Activated naive CD8-positive, alpha-beta T cell treated with anti-CD3 and anti-CD28 coated beads, Interleukin-2, amount 10 ng/mL, durations not matched to agents 7 days and 5 days (primary cell): ENCODE measurements at regions not wholly inside any gene's neighbourhood (a gene's known extent, or its start where the extent isn't known, plus 50 kb on each side); places are given as distances from the start of the nearest gene placed in this dataset.
"Not testable (repeated sequence)": the region's sequence is repeated elsewhere in the genome, so short reads cannot be mapped to it uniquely, and the experiment has no call there.

Experiments
- ATAC-seq: fragments of 150-1000 bp; cut with Tn5 transposase; one replicate; pipeline ENCODE4 v1.10.0; 2021; ENCODE audit warnings: low read depth, moderate library complexity
- POLR2A ChIA-PET: fragments of 350-600 bp; sonication (Branson Sonifier 250); formaldehyde crosslinking; loops from one replicate; lab custom pipeline; 2021; ENCODE audit warnings: antibody characterized with exemption; lab: Charles Lee
- DNase-seq: peaks from one replicate; pipeline ENCODE4 v3.0.0; 2021
- H3K27ac Mint-ChIP-seq: one replicate; pipeline ENCODE4 v1.8.0; 2022; ENCODE audit warnings: mild to moderate bottlenecking, mixed read lengths
- H3K27me3 Mint-ChIP-seq: one replicate; pipeline ENCODE4 v1.8.0; 2022; ENCODE audit warnings: mild to moderate bottlenecking, moderate library complexity, mixed read lengths
- H3K36me3 Mint-ChIP-seq: one replicate; pipeline ENCODE4 v1.8.0; 2021; ENCODE audit warnings: mild to moderate bottlenecking, mixed read lengths
- H3K4me1 Mint-ChIP-seq: one replicate; pipeline ENCODE4 v1.8.0; 2021; ENCODE audit warnings: mixed read lengths
- H3K4me3 Mint-ChIP-seq: one replicate; pipeline ENCODE4 v1.8.0; 2022; ENCODE audit warnings: mild to moderate bottlenecking, moderate library complexity, mixed read lengths
- H3K9me3 Mint-ChIP-seq: one replicate; pipeline ENCODE4 v1.8.0; 2021; ENCODE audit warnings: mixed read lengths

DNA sequence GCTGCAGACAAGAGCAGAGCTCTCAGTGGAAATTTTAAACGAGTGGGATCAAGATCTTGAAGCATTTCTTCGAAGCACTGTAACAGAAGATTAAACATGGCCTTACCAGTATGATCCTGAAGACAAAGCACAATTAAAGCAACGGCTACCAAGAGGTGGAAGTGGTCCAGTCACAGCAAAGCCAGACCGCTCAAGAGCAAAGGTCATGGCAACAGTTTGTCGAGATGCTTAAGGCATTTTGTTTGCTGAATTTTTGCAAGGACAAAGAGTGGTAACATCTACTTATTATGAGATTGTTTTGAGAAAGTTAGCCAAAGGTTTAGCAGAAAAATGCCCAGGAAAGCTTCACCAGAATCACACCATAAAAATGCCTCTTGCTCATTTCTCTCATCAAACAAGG lies 153.4 kb upstream of the CARMIL1 start:
- no peaks in the 10 kb centered on the region for H3K27me3 Mint-ChIP-seq
- no peak overlapping the region for H3K4me3 Mint-ChIP-seq
- ATAC-seq (no peak), DNase-seq (no peak)
- H3K36me3 Mint-ChIP-seq: peaks cover 79% of the 10 kb centered on the region
- POLR2A ChIA-PET: no interaction called here
- H3K9me3 Mint-ChIP-seq: peaks cover 4% of the 10 kb centered on the region
- peaks cover 26% of the 10 kb centered on the region for H3K4me1 Mint-ChIP-seq
- H3K27ac Mint-ChIP-seq: no peak overlapping the region

DNA sequence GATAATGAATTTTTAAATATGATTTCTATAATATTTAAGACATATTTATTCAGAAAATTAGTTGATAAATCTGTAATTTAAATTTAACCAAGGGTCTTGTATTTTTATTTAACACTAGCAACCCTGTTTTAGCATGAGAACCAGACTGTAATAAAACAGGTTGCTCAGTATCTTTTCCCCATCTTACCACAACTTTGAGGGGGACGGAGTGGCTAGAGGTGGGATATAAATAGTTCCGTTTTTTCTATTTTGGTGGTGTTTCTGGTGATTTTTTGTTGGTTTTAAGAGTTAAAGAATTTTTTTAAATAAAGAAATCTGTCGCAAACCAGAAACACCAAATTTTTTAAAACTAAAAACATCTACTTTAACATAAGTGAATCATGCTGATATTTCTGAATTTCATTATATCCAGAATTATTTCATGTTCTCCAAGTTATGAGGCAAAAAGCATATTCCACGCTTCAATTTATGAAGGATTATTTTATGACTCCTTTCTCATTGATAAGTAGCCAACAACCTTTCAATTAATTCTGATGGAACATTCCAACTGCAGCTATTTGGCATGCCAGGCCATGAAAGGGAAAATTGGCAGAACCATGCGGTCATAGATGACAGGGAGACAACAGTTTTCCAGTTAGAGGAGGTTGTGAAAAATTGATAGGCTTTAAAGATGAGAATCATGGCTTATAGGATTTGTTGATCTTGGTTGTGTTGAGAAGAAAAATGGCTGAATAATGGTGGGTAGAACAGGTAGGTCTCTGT lies 151.9 kb upstream of the CARMIL1 start:
- Mint-ChIP-seq H3K27ac (peak overlapping the region; percentile 28), H3K4me3 (no peak overlapping the region), H3K9me3 (peaks cover 4% of the 10 kb centered on the region), H3K36me3 (peaks cover 79% of the 10 kb centered on the region), H3K27me3 (no peaks in the 10 kb centered on the region), H3K4me1 (peaks cover 25% of the 10 kb centered on the region)
- DNase-seq (no peak), ATAC-seq (no peak)
- POLR2A ChIA-PET: interaction anchor here (2.7 kb wide), 1 partner anchor 11 kb away, joined by 16 read pairs; no protein-coding TSS in a partner anchor

DNA sequence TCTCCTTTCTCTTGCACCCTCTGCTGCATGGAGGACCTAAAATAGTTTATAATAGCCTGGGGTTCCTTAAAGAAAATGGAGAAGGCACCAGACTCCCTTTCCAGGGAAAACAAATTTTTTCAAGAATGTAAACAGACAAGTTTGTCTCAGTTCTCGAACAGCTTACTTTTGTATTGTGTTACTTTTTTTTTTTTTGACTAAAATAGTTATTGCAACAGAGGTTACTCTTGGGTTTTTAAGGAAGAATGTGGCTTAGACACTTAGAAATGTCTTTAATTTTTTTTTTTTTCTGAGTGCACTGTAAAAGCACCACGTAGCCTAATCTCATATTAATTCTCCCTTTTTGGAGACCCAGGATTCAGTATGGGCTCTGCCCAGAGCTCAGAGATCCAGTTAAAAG lies 148.7 kb upstream of the CARMIL1 start:
- H3K9me3 Mint-ChIP-seq: peaks cover 12% of the 10 kb centered on the region
- peak overlapping the region; percentile 37 for H3K4me3 Mint-ChIP-seq
- ATAC-seq (no peak), DNase-seq (no peak)
- H3K36me3 Mint-ChIP-seq: peaks cover 74% of the 10 kb centered on the region
- POLR2A ChIA-PET: interaction anchor here (0.7 to 1.5 kb wide), 2 partner anchors 30 to 91 kb away, joined by 3 to 14 read pairs; no protein-coding TSS in a partner anchor
- no peak overlapping the region for H3K27ac Mint-ChIP-seq
- no peaks in the 10 kb centered on the region for H3K27me3 Mint-ChIP-seq
- H3K4me1 Mint-ChIP-seq: peaks cover 26% of the 10 kb centered on the region

DNA sequence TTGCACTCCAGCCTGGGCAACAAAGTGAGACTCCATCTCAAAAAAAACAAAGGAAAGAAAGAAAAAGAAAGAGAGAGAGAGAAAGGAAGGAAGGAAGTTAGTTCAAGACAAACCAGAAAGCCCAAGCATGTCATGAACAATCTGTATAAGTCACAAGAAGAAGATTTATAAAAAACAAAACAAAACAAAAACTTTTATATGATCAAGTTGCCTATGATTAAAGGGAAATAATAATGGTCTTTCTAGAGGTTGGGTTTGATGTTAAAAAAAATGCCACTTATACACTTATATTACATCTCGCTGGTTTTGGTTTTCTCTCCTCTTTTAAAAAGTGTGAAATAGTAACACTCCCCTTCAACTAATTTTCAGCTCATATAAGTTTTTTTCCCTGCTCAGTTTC lies 146.2 kb upstream of the CARMIL1 start:
- peaks cover 28% of the 10 kb centered on the region for H3K4me1 Mint-ChIP-seq
- peak overlapping the region; percentile 7 for H3K4me3 Mint-ChIP-seq
- no peak for ATAC-seq
- no peak overlapping the region for H3K27ac Mint-ChIP-seq
- DNase-seq: no peak
- POLR2A ChIA-PET: no interaction called here
- peaks cover 11% of the 10 kb centered on the region for H3K9me3 Mint-ChIP-seq
- peaks cover 76% of the 10 kb centered on the region for H3K36me3 Mint-ChIP-seq
- no peaks in the 10 kb centered on the region for H3K27me3 Mint-ChIP-seq

DNA sequence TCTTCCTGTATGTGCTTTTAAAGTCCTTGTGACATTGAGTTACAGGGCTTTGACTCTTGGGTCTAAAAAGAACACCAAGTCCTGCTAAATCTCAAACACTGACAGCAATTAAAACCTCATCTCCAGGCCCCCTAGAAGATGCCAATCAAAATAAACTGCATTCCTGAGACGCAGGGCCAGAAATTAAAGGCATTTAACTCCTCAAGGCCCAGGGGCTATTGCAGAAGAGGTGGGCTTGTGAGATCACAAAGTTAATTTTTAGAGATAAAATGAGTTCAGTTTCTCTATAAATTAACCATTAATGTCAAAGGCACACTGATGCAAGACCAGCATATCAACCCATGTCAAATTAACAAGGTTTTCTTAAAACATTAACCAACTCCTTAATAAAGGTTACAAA lies 145.6 kb upstream of the CARMIL1 start:
- no peak for ATAC-seq
- POLR2A ChIA-PET: no interaction called here
- Mint-ChIP-seq H3K27ac (no peak overlapping the region), H3K4me1 (peaks cover 33% of the 10 kb centered on the region), H3K36me3 (peaks cover 71% of the 10 kb centered on the region), H3K27me3 (no peaks in the 10 kb centered on the region), H3K4me3 (no peak overlapping the region), H3K9me3 (peaks cover 11% of the 10 kb centered on the region)
- no peak for DNase-seq

DNA sequence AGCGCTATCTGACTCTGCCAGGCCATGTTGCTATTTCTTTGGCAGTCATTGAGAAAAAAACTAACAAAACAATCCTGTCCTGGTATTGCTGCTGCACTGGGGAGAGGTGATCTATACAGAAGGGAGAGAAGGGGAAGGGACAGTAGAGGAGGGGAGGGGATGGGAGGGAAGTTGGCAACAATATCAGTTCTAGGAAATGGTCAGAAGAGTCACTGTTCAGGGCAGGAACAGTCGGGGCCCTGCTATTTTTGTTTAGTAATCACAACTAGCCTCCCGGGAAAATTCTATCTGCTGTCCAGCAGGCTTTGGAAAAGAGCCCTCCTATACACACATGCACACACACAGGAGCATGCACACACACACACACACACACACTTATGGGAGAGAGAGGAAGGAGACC lies 142.3 kb upstream of the CARMIL1 start:
- peak overlapping the region; percentile 93 for H3K27ac Mint-ChIP-seq
- DNase-seq: no peak
- peaks cover 8% of the 10 kb centered on the region for H3K9me3 Mint-ChIP-seq
- H3K4me3 Mint-ChIP-seq: peak overlapping the region; percentile 95
- no peaks in the 10 kb centered on the region for H3K27me3 Mint-ChIP-seq
- no peak for ATAC-seq
- peaks cover 44% of the 10 kb centered on the region for H3K36me3 Mint-ChIP-seq
- H3K4me1 Mint-ChIP-seq: peaks cover 24% of the 10 kb centered on the region
- POLR2A ChIA-PET: no interaction called here

DNA sequence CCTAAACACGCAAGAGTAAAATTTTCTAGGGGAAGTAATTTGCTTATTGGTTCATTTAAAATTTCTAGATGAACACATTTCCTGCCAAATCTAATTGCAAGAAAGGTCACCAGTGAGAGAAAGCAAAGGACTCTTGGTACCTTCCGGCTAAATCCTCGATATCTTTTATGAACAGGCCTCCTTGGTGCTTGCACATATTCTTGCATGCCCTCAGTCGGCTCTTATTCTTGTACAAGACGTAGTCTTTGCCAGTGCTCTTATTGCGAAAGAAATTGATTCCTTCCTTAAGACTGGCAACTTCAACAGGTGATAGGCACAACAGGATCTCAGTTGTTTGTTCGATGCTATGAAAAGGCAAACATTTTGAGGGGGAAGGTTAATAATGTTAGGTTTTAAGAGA lies 141.7 kb upstream of the CARMIL1 start:
- DNase-seq (no peak), ATAC-seq (no peak)
- Mint-ChIP-seq H3K36me3 (peaks cover 39% of the 10 kb centered on the region), H3K9me3 (peaks cover 8% of the 10 kb centered on the region), H3K4me3 (peak overlapping the region; percentile 95), H3K27ac (peak overlapping the region; percentile 93), H3K4me1 (peaks cover 24% of the 10 kb centered on the region), H3K27me3 (no peaks in the 10 kb centered on the region)
- POLR2A ChIA-PET: interaction anchor here (0.6 to 2.9 kb wide), 8 partner anchors 9 to 885 kb away, joined by 3 to 16 read pairs (median 3); no protein-coding TSS in a partner anchor

DNA sequence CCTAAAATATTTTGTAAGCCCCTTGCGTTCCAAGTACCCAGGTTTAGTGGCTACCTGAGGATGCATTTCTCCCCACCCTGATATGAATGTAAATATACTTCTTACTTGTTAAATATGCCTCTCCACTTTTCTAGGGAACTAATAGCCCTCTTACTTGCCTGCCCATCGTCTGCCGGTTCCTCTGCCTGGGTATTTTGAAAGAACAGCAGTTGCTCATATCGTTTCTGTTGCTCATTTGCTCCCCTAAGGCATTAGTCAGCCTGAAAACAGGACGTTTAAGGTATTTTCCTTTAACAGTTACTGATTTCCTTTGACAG lies 141.3 kb upstream of the CARMIL1 start:
- Mint-ChIP-seq H3K4me3 (peak overlapping the region; percentile 95), H3K27ac (peak overlapping the region; percentile 93), H3K9me3 (peaks cover 7% of the 10 kb centered on the region), H3K27me3 (no peaks in the 10 kb centered on the region), H3K36me3 (peaks cover 35% of the 10 kb centered on the region), H3K4me1 (peaks cover 26% of the 10 kb centered on the region)
- no peak for DNase-seq
- no peak for ATAC-seq
- POLR2A ChIA-PET: interaction anchor here (0.6 to 2.9 kb wide), 11 partner anchors 9 to 894 kb away, joined by 3 to 16 read pairs (median 3); a partner anchor contains a TSS

DNA sequence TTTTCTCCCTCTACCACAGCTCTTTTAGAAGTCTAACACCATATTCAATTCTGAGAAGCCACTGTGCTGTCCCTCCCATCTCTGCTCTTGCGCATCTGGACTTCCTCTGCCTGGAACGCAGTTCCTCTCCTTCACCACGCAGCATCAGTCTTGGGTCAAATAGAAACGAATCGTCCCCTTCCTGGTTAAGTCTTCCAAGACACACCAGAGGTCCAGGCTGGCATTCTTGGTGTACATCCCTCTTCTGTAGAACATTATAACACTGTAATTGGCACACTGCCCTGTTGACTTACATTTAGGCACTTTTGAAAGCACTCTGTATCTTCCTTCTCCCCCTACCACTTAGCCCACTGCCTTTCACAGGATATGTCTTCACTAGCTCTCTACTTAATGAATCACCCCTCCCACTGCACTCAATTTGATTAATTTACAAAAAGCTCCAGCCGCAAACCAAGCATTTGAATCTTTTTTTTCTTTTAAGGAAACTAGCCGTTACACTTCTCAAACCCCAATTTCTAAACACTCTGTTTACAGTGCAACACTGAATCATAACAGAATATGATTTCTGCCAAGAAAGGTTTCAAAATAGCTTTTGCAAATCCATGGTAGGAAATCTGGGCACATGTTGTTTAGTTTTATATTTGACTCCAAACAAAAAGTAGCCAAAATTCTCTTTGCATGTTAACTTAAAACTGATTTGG lies 140.8 kb upstream of the CARMIL1 start:
- H3K4me3 Mint-ChIP-seq: peak overlapping the region; percentile 95
- peaks cover 30% of the 10 kb centered on the region for H3K36me3 Mint-ChIP-seq
- peaks cover 2% of the 10 kb centered on the region for H3K9me3 Mint-ChIP-seq
- H3K27me3 Mint-ChIP-seq: no peaks in the 10 kb centered on the region
- H3K27ac Mint-ChIP-seq: peak overlapping the region; percentile 93
- DNase-seq: peak; percentile 61
- H3K4me1 Mint-ChIP-seq: peaks cover 24% of the 10 kb centered on the region
- POLR2A ChIA-PET: interaction anchor here (0.6 to 2.9 kb wide), 13 partner anchors 9 to 894 kb away, joined by 3 to 16 read pairs (median 3); a partner anchor contains a TSS
- peak; percentile 97 for ATAC-seq

DNA sequence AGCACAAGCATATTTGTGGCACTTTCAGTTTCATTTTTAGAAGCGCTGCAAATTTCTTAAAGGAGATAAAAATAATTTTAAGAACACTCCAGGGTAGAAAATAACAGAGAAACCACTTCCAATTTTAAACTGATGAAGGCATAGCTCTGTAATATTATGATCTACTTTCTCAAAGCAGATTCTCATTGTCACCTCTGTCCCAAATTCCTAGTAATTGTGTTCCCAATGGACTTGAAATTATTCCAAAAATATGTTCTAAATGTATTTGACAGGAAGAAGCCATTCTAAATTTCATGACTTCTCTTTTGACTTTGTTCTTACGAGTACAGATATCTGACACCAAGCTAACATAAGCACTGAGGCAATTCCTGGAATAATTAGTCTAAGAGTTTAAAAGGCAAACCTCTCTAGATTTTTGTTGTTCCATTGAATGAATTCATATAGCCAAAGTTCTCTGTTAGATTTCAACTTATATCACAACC lies 140.2 kb upstream of the CARMIL1 start:
- peaks cover 25% of the 10 kb centered on the region for H3K36me3 Mint-ChIP-seq
- peaks cover 24% of the 10 kb centered on the region for H3K4me1 Mint-ChIP-seq
- no peaks in the 10 kb centered on the region for H3K27me3 Mint-ChIP-seq
- H3K27ac Mint-ChIP-seq: peak overlapping the region; percentile 93
- POLR2A ChIA-PET: interaction anchor here (0.7 to 2.9 kb wide), 6 partner anchors 10 to 893 kb away, joined by 3 to 16 read pairs (median 4); a partner anchor contains a TSS
- DNase-seq (no peak), ATAC-seq (no peak)
- H3K9me3 Mint-ChIP-seq: peaks cover 1% of the 10 kb centered on the region
- H3K4me3 Mint-ChIP-seq: peak overlapping the region; percentile 95

DNA sequence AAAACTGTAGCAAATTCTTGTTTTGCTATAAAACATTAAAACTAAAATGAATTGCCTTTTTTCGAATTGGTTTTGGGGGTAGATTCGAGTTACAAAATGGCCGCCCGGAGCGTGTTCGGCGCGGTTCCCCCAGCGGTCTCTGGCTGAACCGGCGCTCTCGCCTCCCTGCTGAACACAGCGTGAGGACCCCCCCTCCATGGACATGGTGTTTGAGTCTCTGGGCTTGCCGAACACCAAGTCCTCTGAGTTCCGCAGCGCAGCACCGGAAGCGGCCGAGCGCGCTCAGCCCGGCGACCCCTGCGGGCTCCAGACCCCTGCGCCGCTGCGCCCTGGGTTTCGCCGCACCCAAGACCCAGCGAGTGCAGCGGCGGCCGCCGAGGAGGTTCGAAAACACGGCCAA lies 139.6 kb upstream of the CARMIL1 start:
- peaks cover 21% of the 10 kb centered on the region for H3K36me3 Mint-ChIP-seq
- H3K27ac Mint-ChIP-seq: peak overlapping the region; percentile 93
- not testable (repeated sequence) for H3K27me3 Mint-ChIP-seq, DNase-seq, ATAC-seq, H3K4me3 Mint-ChIP-seq, H3K9me3 Mint-ChIP-seq
- H3K4me1 Mint-ChIP-seq: peaks cover 22% of the 10 kb centered on the region
- POLR2A ChIA-PET: interaction anchor here (2.9 kb wide), 1 partner anchor 11 kb away, joined by 16 read pairs; no protein-coding TSS in a partner anchor

DNA sequence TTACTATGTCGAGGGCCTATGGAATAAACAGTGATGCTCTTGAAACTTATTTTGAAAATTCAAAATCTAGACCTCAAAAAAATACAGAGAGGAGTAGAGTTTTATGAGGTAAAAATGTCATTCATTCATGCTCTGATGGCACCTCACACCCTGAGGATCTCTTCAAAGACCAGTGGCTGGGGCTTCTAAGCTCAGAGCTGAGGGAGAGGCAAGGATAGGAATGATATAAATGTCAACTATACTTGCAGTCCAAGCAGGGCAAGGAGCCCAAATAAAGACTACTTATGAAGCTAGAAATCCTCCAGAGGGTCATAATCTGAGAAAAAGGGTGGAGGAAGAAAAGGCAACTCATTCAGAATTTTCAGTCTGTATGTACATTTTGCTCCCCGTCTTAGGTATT lies 136.7 kb upstream of the CARMIL1 start:
- POLR2A ChIA-PET: no interaction called here
- peaks cover 8% of the 10 kb centered on the region for H3K36me3 Mint-ChIP-seq
- H3K4me3 Mint-ChIP-seq: no peak overlapping the region
- H3K4me1 Mint-ChIP-seq: peaks cover 21% of the 10 kb centered on the region
- H3K9me3 Mint-ChIP-seq: peaks cover 1% of the 10 kb centered on the region
- H3K27ac Mint-ChIP-seq: no peak overlapping the region
- H3K27me3 Mint-ChIP-seq: no peaks in the 10 kb centered on the region
- no peak for ATAC-seq
- no peak for DNase-seq

DNA sequence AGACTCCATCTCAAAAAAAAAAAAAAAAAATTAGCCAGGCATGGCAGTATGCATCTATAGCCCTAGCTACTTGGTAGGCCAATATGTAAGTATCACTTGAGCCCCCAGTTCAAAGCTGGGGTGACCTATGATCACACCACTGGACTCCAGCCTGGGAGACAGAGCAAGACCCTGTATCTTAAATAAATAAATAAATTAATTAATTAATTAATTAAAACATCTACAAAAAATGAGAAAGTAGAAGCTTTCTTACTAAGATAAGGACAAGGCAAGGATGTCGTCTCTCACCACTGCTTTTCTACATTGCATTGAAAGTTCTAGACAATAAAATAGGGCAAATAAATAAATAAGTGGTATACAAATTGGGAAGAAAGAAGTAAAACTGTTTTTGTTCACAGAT lies 134.3 kb upstream of the CARMIL1 start:
- H3K4me1 Mint-ChIP-seq: peaks cover 13% of the 10 kb centered on the region
- peaks cover 8% of the 10 kb centered on the region for H3K36me3 Mint-ChIP-seq
- H3K4me3 Mint-ChIP-seq: no peak overlapping the region
- ATAC-seq (no peak), DNase-seq (no peak)
- H3K9me3 Mint-ChIP-seq: peaks cover 10% of the 10 kb centered on the region
- POLR2A ChIA-PET: no interaction called here
- no peaks in the 10 kb centered on the region for H3K27me3 Mint-ChIP-seq
- no peak overlapping the region for H3K27ac Mint-ChIP-seq
